ENCODE measurements at regions not wholly inside any gene's neighbourhood (a gene's known extent, or its start where the extent isn't known, plus 50 kb on each side); places are given as distances from the start of the nearest gene placed in this dataset.

- no peak for TF ChIP-seq CTCF (IDR thresholded peaks at IDR 0.05; ENCODE audit: low read length)
- TF ChIP-seq EZH2 (optimal IDR thresholded peaks at IDR 0.05; ENCODE audit: low read depth, low read length), result no peak
Observed at GRCh38 chr3:159861369-159861987, 127.2 kb upstream of the IL12A start.

Data from MM.1S (cell line).